SK-N-SH (cell line): ENCODE measurements at regions not wholly inside any gene's neighbourhood (a gene's known extent, or its start where the extent isn't known, plus 50 kb on each side); places are given as distances from the start of the nearest gene placed in this dataset.

Source experiments
- CTCF ChIA-PET: fragments of 300-600, 350-600 bp; formaldehyde crosslinking; extraction: SDS; loops from one replicate; lab custom pipeline; 2021; lab: Yijun Ruan, JAX
- POLR2A ChIA-PET: fragments of 350-600 bp; sonication (Branson Sonifier 250); formaldehyde crosslinking; extraction: SDS; loops from one replicate; lab custom pipeline; 2020; ENCODE audit warnings: antibody characterized with exemption, inconsistent platforms; lab: Yijun Ruan, JAX
- DNase-seq: peaks from one replicate; pipeline ENCODE4 v3.0.0; 2012
- H2AFZ ChIP-seq: fragments of 200-600 bp; sonication (generic); 2 replicates; pipeline ENCODE4 v1.8.1; 2016; ENCODE audit warnings: antibody characterized with exemption, mild to moderate bottlenecking, low read depth
- H3F3A ChIP-seq: fragments of 200-600 bp; sonication (generic); replicated peaks from 2 replicates; pipeline ENCODE3; 2016; ENCODE audit warnings: antibody characterized with exemption, mild to moderate bottlenecking; ENCODE audit not compliant: insufficient read depth
- H3K27ac ChIP-seq, 2 experiments: fragments of 200-500 bp in 1 of 2; fragments of 200-600 bp in 1 of 2; sonication (Bioruptor generic) in 1 of 2; sonication (generic), shearing (Covaris generic) in 1 of 2; 2 replicates each; pipeline versions ENCODE4 v1.5.1 to v1.6.1; 2014 to 2016; ENCODE audit warnings: low read depth in 2 of 2, inconsistent platforms in 1 of 2, low read length in 1 of 2, mild to moderate bottlenecking in 1 of 2, mixed read lengths in 1 of 2
- H3K27me3 ChIP-seq: fragments of 200-600 bp; sonication (generic), shearing (Covaris generic); 2 replicates; pipeline ENCODE4 v1.6.1; 2016; ENCODE audit warnings: mixed run types; ENCODE audit not compliant: insufficient read depth
- H3K36me3 ChIP-seq, 2 experiments: fragments of 200-500 bp in 1 of 2; fragments of 200-600 bp in 1 of 2; sonication (Bioruptor generic) in 1 of 2; sonication (generic) in 1 of 2; replicated peaks in 1 of 2; 2 replicates each; pipeline versions ENCODE3 to v1.5.1; 2014 to 2016; ENCODE audit warnings: low read length in 1 of 2, mild to moderate bottlenecking in 1 of 2; ENCODE audit not compliant: insufficient read depth in 2 of 2, control insufficient read depth in 1 of 2
- H3K4me1 ChIP-seq, 2 experiments: fragments of 200-500 bp in 1 of 2; fragments of 200-600 bp in 1 of 2; sonication (Bioruptor generic) in 1 of 2; sonication (generic), shearing (Covaris generic) in 1 of 2; 2 replicates each; pipeline versions ENCODE4 v1.5.1 to v1.6.1; 2014 to 2016; ENCODE audit warnings: low read depth in 1 of 2, low read length in 1 of 2, mixed run types in 1 of 2; ENCODE audit not compliant: insufficient read depth in 2 of 2, control insufficient read depth in 1 of 2
- H3K4me2 ChIP-seq: fragments of 200-600 bp; sonication (generic), shearing (Covaris generic); 2 replicates; pipeline ENCODE4 v1.6.1; 2017; ENCODE audit warnings: mixed run types
- H3K4me3 ChIP-seq, 2 experiments: fragments of 200-500 bp in 1 of 2; fragments of 200-600 bp in 1 of 2; sonication (Bioruptor generic) in 1 of 2; sonication (generic), shearing (Covaris generic) in 1 of 2; 2 replicates each; pipeline versions ENCODE4 v1.5.1 to v1.8.1; 2014 to 2016; ENCODE audit warnings: low read depth in 2 of 2, inconsistent platforms in 1 of 2, low read length in 1 of 2, mild to moderate bottlenecking in 1 of 2, mixed read lengths in 1 of 2, moderate library complexity in 1 of 2
- H3K79me2 ChIP-seq: fragments of 200-600 bp; sonication (generic); 2 replicates; pipeline ENCODE4 v1.8.1; 2017; ENCODE audit warnings: mild to moderate bottlenecking; ENCODE audit not compliant: insufficient read depth
- H3K9ac ChIP-seq: fragments of 200-600 bp; sonication (generic); 2 replicates; pipeline ENCODE4 v1.6.1; 2017; ENCODE audit warnings: mixed run types
- H3K9me2 ChIP-seq: fragments of 200-600 bp; sonication (generic); 2 replicates; pipeline ENCODE4 v1.6.1; 2017; ENCODE audit warnings: mixed run types
- H3K9me3 ChIP-seq: fragments of 200-600 bp; sonication (generic); 2 replicates; pipeline ENCODE4 v1.6.1; 2017; ENCODE audit warnings: mixed run types, mild to moderate bottlenecking, moderate library complexity
- H4K20me1 ChIP-seq: fragments of 200-600 bp; sonication (generic); 2 replicates; pipeline ENCODE4 v1.6.1; 2017; ENCODE audit warnings: mild to moderate bottlenecking, mixed run types; ENCODE audit not compliant: insufficient read depth
- CHD2 ChIP-seq: fragments of 150-350 bp; IDR thresholded peaks from 2 replicates; pipeline ENCODE4 v1.6.1; 2018; ENCODE audit warnings: low read length; ENCODE audit not compliant: partially characterized antibody
- CTCF ChIP-seq: fragments of 200-600 bp; sonication (generic); IDR thresholded peaks from 2 replicates; pipeline ENCODE4 v1.6.1; 2017; ENCODE audit warnings: antibody characterized with exemption, mild to moderate bottlenecking, moderate library complexity
- ELF1 ChIP-seq: IDR thresholded peaks from 2 replicates; pipeline ENCODE4 v1.4.0; 2012
- EP300 ChIP-seq, 2 experiments: IDR thresholded peaks; 2 replicates each; pipeline versions ENCODE4 v1.4.0 to v1.6.1; 2012; ENCODE audit warnings: borderline replicate concordance in 1 of 2, low read depth in 1 of 2, low read length in 1 of 2
- EZH2phosphoT487 ChIP-seq: fragments of 200-600 bp; sonication (generic); IDR thresholded peaks from 2 replicates; pipeline ENCODE4 v1.6.1; 2017; ENCODE audit warnings: low read depth, mixed run types, mild to moderate bottlenecking, antibody characterized with exemption, moderate library complexity, borderline replicate concordance
- FOSL2 ChIP-seq: IDR thresholded peaks from 2 replicates; pipeline ENCODE4 v1.4.0; 2012; ENCODE audit warnings: low read depth, mild to moderate bottlenecking, moderate library complexity, borderline replicate concordance
- FOXJ3 ChIP-seq: sonication (generic); formaldehyde crosslinking; IDR thresholded peaks from 2 replicates; pipeline ENCODE4 v1.5.1; 2020; ENCODE audit warnings: mild to moderate bottlenecking, missing genetic modification reagents
- JUND ChIP-seq: IDR thresholded peaks from 2 replicates; pipeline ENCODE4 v1.4.0; 2012
- MXI1 ChIP-seq: IDR thresholded peaks from 2 replicates; pipeline ENCODE4 v1.6.1; 2012; ENCODE audit warnings: mild to moderate bottlenecking, low read depth, low read length, improper control_type of control experiment
- NRF1 ChIP-seq: IDR thresholded peaks from 2 replicates; pipeline ENCODE4 v1.6.1; 2012; ENCODE audit warnings: low read depth, mild to moderate bottlenecking, low read length
- POLR2AphosphoS5 ChIP-seq: IDR thresholded peaks from 2 replicates; pipeline ENCODE4 v1.6.1; 2012; ENCODE audit warnings: low read depth, low read length
- RXRA ChIP-seq: IDR thresholded peaks from 2 replicates; pipeline ENCODE4 v1.4.0; 2012; ENCODE audit warnings: low read depth, mild to moderate bottlenecking, borderline replicate concordance
- TAF1 ChIP-seq: IDR thresholded peaks from 2 replicates; pipeline ENCODE4 v1.6.1; 2012; ENCODE audit warnings: low read depth, mild to moderate bottlenecking, low read length, moderate library complexity, borderline replicate concordance
- TEAD4 ChIP-seq: IDR thresholded peaks from 2 replicates; pipeline ENCODE4 v1.4.0; 2012; ENCODE audit warnings: mild to moderate bottlenecking, borderline replicate concordance; ENCODE audit not compliant: insufficient read depth
- USF1 ChIP-seq: IDR thresholded peaks from 2 replicates; pipeline ENCODE4 v1.4.0; 2012; ENCODE audit warnings: low read depth, borderline replicate concordance
- USF2 ChIP-seq: fragments of 150-350 bp; IDR thresholded peaks from 2 replicates; pipeline ENCODE4 v1.6.1; 2017; ENCODE audit warnings: antibody characterized with exemption, low read length, low read depth, borderline replicate concordance
- YY1 ChIP-seq: IDR thresholded peaks from 2 replicates; pipeline ENCODE4 v1.4.0; 2012; ENCODE audit warnings: low read depth, mild to moderate bottlenecking
- WGBS: methylation state at CpG from one replicate; pipeline ENCODE4 v1.1.6; 2017; ENCODE audit warnings: low lambda C conversion rate; 5-methylcytosine and 5-hydroxymethylcytosine counted together
- TF ChIP-seq, protein P1 (sequence below): IDR thresholded peaks from 2 replicates; pipeline ENCODE4 v1.6.1; 2012; ENCODE audit warnings: mild to moderate bottlenecking, low read depth, low read length, moderate library complexity
- TF ChIP-seq, protein P2 (sequence below): IDR thresholded peaks from 2 replicates; pipeline ENCODE4 v1.4.0; 2012; ENCODE audit warnings: low read depth, borderline replicate concordance
- TF ChIP-seq, protein P3 (sequence below): IDR thresholded peaks from 2 replicates; pipeline ENCODE4 v1.4.0; 2012; ENCODE audit warnings: low read depth

- H3F3A ChIP-seq: no peaks in the 10 kb centered on the region
- no peak overlapping the region for H3K4me2 ChIP-seq
- POLR2A ChIA-PET: no interaction called here
- H3K9me2 ChIP-seq: no peaks in the 10 kb centered on the region
- no peak overlapping the region for H3K9ac ChIP-seq
- no peak overlapping the region for H2AFZ ChIP-seq
- no peak overlapping the region for H3K27ac ChIP-seq
- H3K27me3 ChIP-seq: peaks cover 6% of the 10 kb centered on the region; the same call in 1 of the 2 replicates
- no peaks in the 10 kb centered on the region for H3K9me3 ChIP-seq
- no peaks in the 10 kb centered on the region for H3K79me2 ChIP-seq
- no peak for DNase-seq
- no peak overlapping the region for H3K4me3 ChIP-seq
- 12% methylated on average over 8 of the region's 11 CpGs for WGBS
- TF ChIP-seq FOSL2 (no peak), POLR2AphosphoS5 (no peak), USF2 (no peak), YY1 (no peak), RXRA (no peak), TEAD4 (no peak), JUND (no peak), MXI1 (no peak), TAF1 (no peak), CTCF (no peak), USF1 (no peak), ELF1 (no peak), EP300 (IDR thresholded peaks at IDR 0.05; ENCODE audit: borderline replicate concordance in 1 of 2, low read depth in 1 of 2, low read length in 1 of 2) (no peak), NRF1 (no peak), CHD2 (no peak), FOXJ3 (CRISPR knock-in tag) (no peak), EZH2phosphoT487 (no peak)
- TF ChIP-seq, protein P1, sequence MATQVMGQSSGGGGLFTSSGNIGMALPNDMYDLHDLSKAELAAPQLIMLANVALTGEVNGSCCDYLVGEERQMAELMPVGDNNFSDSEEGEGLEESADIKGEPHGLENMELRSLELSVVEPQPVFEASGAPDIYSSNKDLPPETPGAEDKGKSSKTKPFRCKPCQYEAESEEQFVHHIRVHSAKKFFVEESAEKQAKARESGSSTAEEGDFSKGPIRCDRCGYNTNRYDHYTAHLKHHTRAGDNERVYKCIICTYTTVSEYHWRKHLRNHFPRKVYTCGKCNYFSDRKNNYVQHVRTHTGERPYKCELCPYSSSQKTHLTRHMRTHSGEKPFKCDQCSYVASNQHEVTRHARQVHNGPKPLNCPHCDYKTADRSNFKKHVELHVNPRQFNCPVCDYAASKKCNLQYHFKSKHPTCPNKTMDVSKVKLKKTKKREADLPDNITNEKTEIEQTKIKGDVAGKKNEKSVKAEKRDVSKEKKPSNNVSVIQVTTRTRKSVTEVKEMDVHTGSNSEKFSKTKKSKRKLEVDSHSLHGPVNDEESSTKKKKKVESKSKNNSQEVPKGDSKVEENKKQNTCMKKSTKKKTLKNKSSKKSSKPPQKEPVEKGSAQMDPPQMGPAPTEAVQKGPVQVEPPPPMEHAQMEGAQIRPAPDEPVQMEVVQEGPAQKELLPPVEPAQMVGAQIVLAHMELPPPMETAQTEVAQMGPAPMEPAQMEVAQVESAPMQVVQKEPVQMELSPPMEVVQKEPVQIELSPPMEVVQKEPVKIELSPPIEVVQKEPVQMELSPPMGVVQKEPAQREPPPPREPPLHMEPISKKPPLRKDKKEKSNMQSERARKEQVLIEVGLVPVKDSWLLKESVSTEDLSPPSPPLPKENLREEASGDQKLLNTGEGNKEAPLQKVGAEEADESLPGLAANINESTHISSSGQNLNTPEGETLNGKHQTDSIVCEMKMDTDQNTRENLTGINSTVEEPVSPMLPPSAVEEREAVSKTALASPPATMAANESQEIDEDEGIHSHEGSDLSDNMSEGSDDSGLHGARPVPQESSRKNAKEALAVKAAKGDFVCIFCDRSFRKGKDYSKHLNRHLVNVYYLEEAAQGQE: no peak
- TF ChIP-seq, protein P2, sequence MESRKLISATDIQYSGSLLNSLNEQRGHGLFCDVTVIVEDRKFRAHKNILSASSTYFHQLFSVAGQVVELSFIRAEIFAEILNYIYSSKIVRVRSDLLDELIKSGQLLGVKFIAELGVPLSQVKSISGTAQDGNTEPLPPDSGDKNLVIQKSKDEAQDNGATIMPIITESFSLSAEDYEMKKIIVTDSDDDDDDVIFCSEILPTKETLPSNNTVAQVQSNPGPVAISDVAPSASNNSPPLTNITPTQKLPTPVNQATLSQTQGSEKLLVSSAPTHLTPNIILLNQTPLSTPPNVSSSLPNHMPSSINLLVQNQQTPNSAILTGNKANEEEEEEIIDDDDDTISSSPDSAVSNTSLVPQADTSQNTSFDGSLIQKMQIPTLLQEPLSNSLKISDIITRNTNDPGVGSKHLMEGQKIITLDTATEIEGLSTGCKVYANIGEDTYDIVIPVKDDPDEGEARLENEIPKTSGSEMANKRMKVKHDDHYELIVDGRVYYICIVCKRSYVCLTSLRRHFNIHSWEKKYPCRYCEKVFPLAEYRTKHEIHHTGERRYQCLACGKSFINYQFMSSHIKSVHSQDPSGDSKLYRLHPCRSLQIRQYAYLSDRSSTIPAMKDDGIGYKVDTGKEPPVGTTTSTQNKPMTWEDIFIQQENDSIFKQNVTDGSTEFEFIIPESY: no peak
- TF ChIP-seq, protein P3, sequence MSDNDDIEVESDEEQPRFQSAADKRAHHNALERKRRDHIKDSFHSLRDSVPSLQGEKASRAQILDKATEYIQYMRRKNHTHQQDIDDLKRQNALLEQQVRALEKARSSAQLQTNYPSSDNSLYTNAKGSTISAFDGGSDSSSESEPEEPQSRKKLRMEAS: no peak
- TF ChIP-seq, all 33 proteins: peak for 0
- no peaks in the 10 kb centered on the region for H3K36me3 ChIP-seq
- no peaks in the 10 kb centered on the region for H4K20me1 ChIP-seq
- CTCF ChIA-PET: no interaction called here
- peaks cover 0 to 2% of the 10 kb centered on the region in 2 experiments; a peak in 1 of 4 replicates for H3K4me1 ChIP-seq
These were observed 614.6 kb downstream of the TBC1D22A start for GRCh38 chr22:47376901-47377505.
